ENCODE measurements at regions not wholly inside any gene's neighbourhood (a gene's known extent, or its start where the extent isn't known, plus 50 kb on each side); places are given as distances from the start of the nearest gene placed in this dataset.

DNA sequence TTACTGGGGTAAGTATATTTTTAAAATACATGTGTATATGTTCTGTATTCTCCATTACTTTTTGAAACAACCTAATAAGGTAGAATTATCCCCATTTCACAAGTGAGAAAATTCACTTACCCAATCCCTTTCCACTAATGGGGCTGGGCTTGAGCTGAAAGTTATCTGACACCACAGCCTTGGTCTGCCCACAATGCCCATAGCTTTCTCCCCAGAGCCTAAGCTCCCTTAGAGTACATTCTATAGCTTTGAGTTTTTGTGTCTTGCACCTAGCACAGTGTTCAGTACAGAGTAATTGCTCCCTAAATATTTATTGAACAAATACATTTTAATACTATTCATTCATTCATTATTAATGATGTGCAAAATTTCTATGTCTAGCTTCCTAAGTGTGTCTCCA is 152.7 kb upstream of the RUNX1 start:
- TF ChIP-seq CSDC2 (CRISPR knock-in tag; IDR thresholded peaks at IDR 0.05) (no peak), GLIS3 (CRISPR knock-in tag; IDR thresholded peaks at IDR 0.05) (no peak), TSHZ2 (CRISPR knock-in tag; IDR thresholded peaks at IDR 0.05) (no peak)
- TF ChIP-seq, protein P1, sequence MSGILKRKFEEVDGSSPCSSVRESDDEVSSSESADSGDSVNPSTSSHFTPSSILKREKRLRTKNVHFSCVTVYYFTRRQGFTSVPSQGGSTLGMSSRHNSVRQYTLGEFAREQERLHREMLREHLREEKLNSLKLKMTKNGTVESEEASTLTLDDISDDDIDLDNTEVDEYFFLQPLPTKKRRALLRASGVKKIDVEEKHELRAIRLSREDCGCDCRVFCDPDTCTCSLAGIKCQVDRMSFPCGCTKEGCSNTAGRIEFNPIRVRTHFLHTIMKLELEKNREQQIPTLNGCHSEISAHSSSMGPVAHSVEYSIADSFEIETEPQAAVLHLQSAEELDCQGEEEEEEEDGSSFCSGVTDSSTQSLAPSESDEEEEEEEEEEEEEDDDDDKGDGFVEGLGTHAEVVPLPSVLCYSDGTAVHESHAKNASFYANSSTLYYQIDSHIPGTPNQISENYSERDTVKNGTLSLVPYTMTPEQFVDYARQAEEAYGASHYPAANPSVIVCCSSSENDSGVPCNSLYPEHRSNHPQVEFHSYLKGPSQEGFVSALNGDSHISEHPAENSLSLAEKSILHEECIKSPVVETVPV (CRISPR knock-in tag; IDR thresholded peaks at IDR 0.05): no peak
- TF ChIP-seq, protein P2, sequence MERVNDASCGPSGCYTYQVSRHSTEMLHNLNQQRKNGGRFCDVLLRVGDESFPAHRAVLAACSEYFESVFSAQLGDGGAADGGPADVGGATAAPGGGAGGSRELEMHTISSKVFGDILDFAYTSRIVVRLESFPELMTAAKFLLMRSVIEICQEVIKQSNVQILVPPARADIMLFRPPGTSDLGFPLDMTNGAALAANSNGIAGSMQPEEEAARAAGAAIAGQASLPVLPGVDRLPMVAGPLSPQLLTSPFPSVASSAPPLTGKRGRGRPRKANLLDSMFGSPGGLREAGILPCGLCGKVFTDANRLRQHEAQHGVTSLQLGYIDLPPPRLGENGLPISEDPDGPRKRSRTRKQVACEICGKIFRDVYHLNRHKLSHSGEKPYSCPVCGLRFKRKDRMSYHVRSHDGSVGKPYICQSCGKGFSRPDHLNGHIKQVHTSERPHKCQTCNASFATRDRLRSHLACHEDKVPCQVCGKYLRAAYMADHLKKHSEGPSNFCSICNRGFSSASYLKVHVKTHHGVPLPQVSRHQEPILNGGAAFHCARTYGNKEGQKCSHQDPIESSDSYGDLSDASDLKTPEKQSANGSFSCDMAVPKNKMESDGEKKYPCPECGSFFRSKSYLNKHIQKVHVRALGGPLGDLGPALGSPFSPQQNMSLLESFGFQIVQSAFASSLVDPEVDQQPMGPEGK (CRISPR knock-in tag; IDR thresholded peaks at IDR 0.05; ENCODE audit: borderline replicate concordance): no peak

Measured in SK-N-SH treated with all-trans-retinoic acid at 6 μM for 48 hours (cell line).